ENCODE measurements at regions not wholly inside any gene's neighbourhood (a gene's known extent, or its start where the extent isn't known, plus 50 kb on each side); places are given as distances from the start of the nearest gene placed in this dataset.

- Histone ChIP-seq H3K4me3 (ENCODE audit: low read length) (no peak overlapping the region), H3K4me1 (ENCODE audit: control insufficient read depth, insufficient read depth, low read length) (no peaks in the 10 kb centered on the region), H3K27me3 (ENCODE audit: control insufficient read depth, insufficient read depth, low read length) (no peaks in the 10 kb centered on the region), H3K9me3 (ENCODE audit: control insufficient read depth, low read length) (no peaks in the 10 kb centered on the region), H3K9ac (ENCODE audit: low read length) (no peak overlapping the region), H3K36me3 (ENCODE audit: control insufficient read depth, insufficient read depth, low read length) (no peaks in the 10 kb centered on the region)
Observed at GRCh38 chr16:62664566-62664965, 628.3 kb upstream of the CDH8 start.

GRCh38 chr16:62661435-62661834 lies 625.2 kb upstream of the CDH8 start:
- no peaks in the 10 kb centered on the region for H3K36me3 ChIP-seq (ENCODE audit: control insufficient read depth, insufficient read depth, low read length)
- no peaks in the 10 kb centered on the region for H3K9me3 ChIP-seq (ENCODE audit: control insufficient read depth, low read length)
- H3K4me3 ChIP-seq (ENCODE audit: low read length) = no peak overlapping the region
- no peak overlapping the region for H3K9ac ChIP-seq (ENCODE audit: low read length)
- H3K27me3 ChIP-seq (ENCODE audit: control insufficient read depth, insufficient read depth, low read length) = no peaks in the 10 kb centered on the region
- no peaks in the 10 kb centered on the region for H3K4me1 ChIP-seq (ENCODE audit: control insufficient read depth, insufficient read depth, low read length)

- Histone ChIP-seq H3K9ac (ENCODE audit: low read length) (no peak overlapping the region), H3K27me3 (ENCODE audit: control insufficient read depth, insufficient read depth, low read length) (no peaks in the 10 kb centered on the region), H3K9me3 (ENCODE audit: control insufficient read depth, low read length) (no peaks in the 10 kb centered on the region)
Observed at GRCh38 chr16:62657116-62657515, 620.9 kb upstream of the CDH8 start.

GRCh38 chr16:62652441-62653120 lies 616.3 kb upstream of the CDH8 start:
- Histone ChIP-seq H3K36me3 (ENCODE audit: control insufficient read depth, insufficient read depth, low read length) (no peaks in the 10 kb centered on the region), H3K4me3 (ENCODE audit: low read length) (no peak overlapping the region), H3K9ac (ENCODE audit: low read length) (no peak overlapping the region), H3K27me3 (ENCODE audit: control insufficient read depth, insufficient read depth, low read length) (no peaks in the 10 kb centered on the region), H3K4me1 (ENCODE audit: control insufficient read depth, insufficient read depth, low read length) (no peaks in the 10 kb centered on the region), H3K9me3 (ENCODE audit: control insufficient read depth, low read length) (no peaks in the 10 kb centered on the region)

More at GRCh38 chr16:62657116-62657515, 620.9 kb upstream of the CDH8 start:
- Histone ChIP-seq H3K4me3 (ENCODE audit: low read length) (no peak overlapping the region), H3K4me1 (ENCODE audit: control insufficient read depth, insufficient read depth, low read length) (no peaks in the 10 kb centered on the region), H3K36me3 (ENCODE audit: control insufficient read depth, insufficient read depth, low read length) (no peaks in the 10 kb centered on the region)

GRCh38 chr16:62648256-62648655 lies 612.0 kb upstream of the CDH8 start:
- H3K4me1 ChIP-seq (ENCODE audit: control insufficient read depth, insufficient read depth, low read length) = no peaks in the 10 kb centered on the region
- H3K4me3 ChIP-seq (ENCODE audit: low read length) = no peak overlapping the region
- H3K9ac ChIP-seq (ENCODE audit: low read length) = no peak overlapping the region
- no peaks in the 10 kb centered on the region for H3K9me3 ChIP-seq (ENCODE audit: control insufficient read depth, low read length)
- no peaks in the 10 kb centered on the region for H3K27me3 ChIP-seq (ENCODE audit: control insufficient read depth, insufficient read depth, low read length)
- H3K36me3 ChIP-seq (ENCODE audit: control insufficient read depth, insufficient read depth, low read length) = no peaks in the 10 kb centered on the region

- no peaks in the 10 kb centered on the region for H3K27me3 ChIP-seq (ENCODE audit: control insufficient read depth, insufficient read depth, low read length)
- no peaks in the 10 kb centered on the region for H3K4me1 ChIP-seq (ENCODE audit: control insufficient read depth, insufficient read depth, low read length)
- no peaks in the 10 kb centered on the region for H3K9me3 ChIP-seq (ENCODE audit: control insufficient read depth, low read length)
- H3K9ac ChIP-seq (ENCODE audit: low read length) = no peak overlapping the region
- no peak overlapping the region for H3K4me3 ChIP-seq (ENCODE audit: low read length)
- no peaks in the 10 kb centered on the region for H3K36me3 ChIP-seq (ENCODE audit: control insufficient read depth, insufficient read depth, low read length)
Observed at GRCh38 chr16:62644030-62644812, 608.0 kb upstream of the CDH8 start.

- Histone ChIP-seq H3K4me3 (ENCODE audit: low read length) (no peak overlapping the region), H3K4me1 (ENCODE audit: control insufficient read depth, insufficient read depth, low read length) (no peaks in the 10 kb centered on the region), H3K9me3 (ENCODE audit: control insufficient read depth, low read length) (no peaks in the 10 kb centered on the region), H3K27me3 (ENCODE audit: control insufficient read depth, insufficient read depth, low read length) (no peaks in the 10 kb centered on the region), H3K9ac (ENCODE audit: low read length) (no peak overlapping the region), H3K36me3 (ENCODE audit: control insufficient read depth, insufficient read depth, low read length) (no peaks in the 10 kb centered on the region)
Observed at GRCh38 chr16:62642677-62643076, 606.4 kb upstream of the CDH8 start.

- no peak overlapping the region for H3K4me3 ChIP-seq (ENCODE audit: low read length)
- H3K9ac ChIP-seq (ENCODE audit: low read length) = no peak overlapping the region
- no peaks in the 10 kb centered on the region for H3K9me3 ChIP-seq (ENCODE audit: control insufficient read depth, low read length)
- H3K27me3 ChIP-seq (ENCODE audit: control insufficient read depth, insufficient read depth, low read length) = no peaks in the 10 kb centered on the region
- no peaks in the 10 kb centered on the region for H3K36me3 ChIP-seq (ENCODE audit: control insufficient read depth, insufficient read depth, low read length)
- H3K4me1 ChIP-seq (ENCODE audit: control insufficient read depth, insufficient read depth, low read length) = no peaks in the 10 kb centered on the region
Observed at GRCh38 chr16:62639890-62640289, 603.7 kb upstream of the CDH8 start.

GRCh38 chr16:62638964-62639870 lies 603.0 kb upstream of the CDH8 start:
- Histone ChIP-seq H3K9ac (ENCODE audit: low read length) (no peak overlapping the region), H3K27me3 (ENCODE audit: control insufficient read depth, insufficient read depth, low read length) (no peaks in the 10 kb centered on the region), H3K4me3 (ENCODE audit: low read length) (no peak overlapping the region), H3K36me3 (ENCODE audit: control insufficient read depth, insufficient read depth, low read length) (no peaks in the 10 kb centered on the region), H3K9me3 (ENCODE audit: control insufficient read depth, low read length) (no peaks in the 10 kb centered on the region), H3K4me1 (ENCODE audit: control insufficient read depth, insufficient read depth, low read length) (no peaks in the 10 kb centered on the region)

- Histone ChIP-seq H3K4me3 (ENCODE audit: low read length) (no peak overlapping the region), H3K27me3 (ENCODE audit: control insufficient read depth, insufficient read depth, low read length) (no peaks in the 10 kb centered on the region), H3K36me3 (ENCODE audit: control insufficient read depth, insufficient read depth, low read length) (no peaks in the 10 kb centered on the region), H3K9ac (ENCODE audit: low read length) (no peak overlapping the region), H3K9me3 (ENCODE audit: control insufficient read depth, low read length) (no peaks in the 10 kb centered on the region), H3K4me1 (ENCODE audit: control insufficient read depth, insufficient read depth, low read length) (no peaks in the 10 kb centered on the region)
Observed at GRCh38 chr16:62638324-62638911, 602.2 kb upstream of the CDH8 start.

- Histone ChIP-seq H3K4me3 (ENCODE audit: low read length) (no peak overlapping the region), H3K27me3 (ENCODE audit: control insufficient read depth, insufficient read depth, low read length) (no peaks in the 10 kb centered on the region), H3K9ac (ENCODE audit: low read length) (no peak overlapping the region), H3K36me3 (ENCODE audit: control insufficient read depth, insufficient read depth, low read length) (no peaks in the 10 kb centered on the region), H3K4me1 (ENCODE audit: control insufficient read depth, insufficient read depth, low read length) (no peaks in the 10 kb centered on the region), H3K9me3 (ENCODE audit: control insufficient read depth, low read length) (no peaks in the 10 kb centered on the region)
Observed at GRCh38 chr16:62625326-62625725, 589.1 kb upstream of the CDH8 start.

All from mucosa of stomach (tissue), 1 donor.